ENCODE measurements at regions not wholly inside any gene's neighbourhood (a gene's known extent, or its start where the extent isn't known, plus 50 kb on each side); places are given as distances from the start of the nearest gene placed in this dataset.

DNA sequence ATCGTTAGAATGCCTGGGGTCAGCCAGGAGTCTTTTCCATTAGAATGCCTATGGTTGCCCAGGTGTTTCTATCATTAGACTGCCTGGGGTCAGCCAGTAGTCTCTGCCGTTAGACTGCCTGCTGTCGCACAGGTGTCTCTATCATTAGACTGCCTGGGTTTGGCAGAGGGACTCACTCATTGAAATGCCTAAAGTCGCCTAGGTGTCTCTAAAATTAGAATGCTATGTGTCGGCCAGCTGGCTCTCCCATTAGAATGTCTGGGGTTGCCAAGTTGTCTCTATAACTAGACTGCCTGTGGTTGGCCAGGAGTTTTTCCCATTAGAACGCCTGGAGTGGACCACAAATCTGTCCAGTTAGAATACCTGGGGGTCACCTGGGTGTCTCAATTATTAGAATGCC lies 2266.5 kb downstream of the TP53TG3F start:
- ChIA-PET CTCF (no interaction called here), POLR2A (no interaction called here)
- no peak for DNase-seq (ENCODE audit: low read depth, low spot score)
- TF ChIP-seq, protein P1, sequence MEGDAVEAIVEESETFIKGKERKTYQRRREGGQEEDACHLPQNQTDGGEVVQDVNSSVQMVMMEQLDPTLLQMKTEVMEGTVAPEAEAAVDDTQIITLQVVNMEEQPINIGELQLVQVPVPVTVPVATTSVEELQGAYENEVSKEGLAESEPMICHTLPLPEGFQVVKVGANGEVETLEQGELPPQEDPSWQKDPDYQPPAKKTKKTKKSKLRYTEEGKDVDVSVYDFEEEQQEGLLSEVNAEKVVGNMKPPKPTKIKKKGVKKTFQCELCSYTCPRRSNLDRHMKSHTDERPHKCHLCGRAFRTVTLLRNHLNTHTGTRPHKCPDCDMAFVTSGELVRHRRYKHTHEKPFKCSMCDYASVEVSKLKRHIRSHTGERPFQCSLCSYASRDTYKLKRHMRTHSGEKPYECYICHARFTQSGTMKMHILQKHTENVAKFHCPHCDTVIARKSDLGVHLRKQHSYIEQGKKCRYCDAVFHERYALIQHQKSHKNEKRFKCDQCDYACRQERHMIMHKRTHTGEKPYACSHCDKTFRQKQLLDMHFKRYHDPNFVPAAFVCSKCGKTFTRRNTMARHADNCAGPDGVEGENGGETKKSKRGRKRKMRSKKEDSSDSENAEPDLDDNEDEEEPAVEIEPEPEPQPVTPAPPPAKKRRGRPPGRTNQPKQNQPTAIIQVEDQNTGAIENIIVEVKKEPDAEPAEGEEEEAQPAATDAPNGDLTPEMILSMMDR (IDR thresholded peaks at IDR 0.05; ENCODE audit: insufficient read depth, low read length, missing control alignments): no peak
- no peak overlapping the region for H3K4me3 ChIP-seq (ENCODE audit: low read depth, low read length)

DNA sequence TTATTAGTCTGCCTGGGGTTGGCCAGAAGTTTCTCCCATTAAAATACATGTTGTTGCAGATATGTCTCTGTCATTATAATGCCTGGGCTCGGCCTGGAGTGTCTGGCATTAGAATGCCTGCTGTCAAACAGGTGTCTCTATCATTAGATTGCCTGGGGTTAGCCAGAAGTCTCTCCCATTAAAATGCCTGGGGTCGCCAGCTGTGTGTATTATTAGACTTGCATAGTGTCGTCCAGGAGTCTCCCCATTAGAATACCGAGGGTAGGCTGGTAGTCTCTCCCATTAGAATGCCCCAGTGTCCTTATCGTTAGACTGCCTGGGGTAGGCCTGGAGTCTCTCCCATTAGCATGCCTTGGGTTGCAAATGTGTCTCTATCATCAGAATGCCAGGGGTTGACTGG lies 2270.8 kb downstream of the TP53TG3F start:
- POLR2A ChIA-PET: no interaction called here
- CTCF ChIA-PET: no interaction called here
- no peak for DNase-seq (ENCODE audit: low read depth, low spot score)
- TF ChIP-seq, protein P1 (IDR thresholded peaks at IDR 0.05; ENCODE audit: insufficient read depth, low read length, missing control alignments): no peak
- H3K4me3 ChIP-seq (ENCODE audit: low read depth, low read length): no peak overlapping the region

DNA sequence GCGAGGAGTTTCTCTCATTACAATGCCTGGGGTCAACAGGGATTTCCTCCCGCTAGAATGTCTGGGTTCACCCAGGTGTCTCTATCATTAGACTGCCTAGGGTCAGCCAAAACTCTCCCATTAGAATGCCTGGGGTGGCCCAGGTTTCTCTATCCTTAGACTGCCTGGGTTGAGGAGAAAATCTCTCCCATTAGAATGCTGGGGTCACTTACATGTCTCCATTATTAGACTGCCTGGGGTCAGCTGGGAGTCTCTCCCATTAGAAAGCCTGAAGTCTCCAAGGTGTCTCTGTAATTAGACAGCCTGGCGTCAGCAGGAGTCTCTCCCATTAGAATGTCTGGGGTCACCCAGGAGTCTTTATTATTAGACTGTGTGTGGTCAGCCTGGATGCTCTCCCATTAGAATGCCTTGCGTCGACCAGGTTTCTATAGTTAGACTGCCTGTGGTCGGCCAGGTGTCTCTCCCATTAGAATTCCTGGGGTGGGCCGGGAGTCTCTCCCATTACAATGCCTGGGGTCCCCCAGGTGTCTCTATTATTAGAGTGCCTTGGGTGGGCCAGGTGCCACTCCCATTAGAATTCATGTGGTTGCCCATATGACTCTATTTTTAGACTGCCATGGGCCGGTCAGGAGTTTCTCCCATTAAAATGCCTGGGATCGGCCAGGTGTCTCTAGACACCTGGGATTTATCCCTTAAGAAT lies 2272.1 kb downstream of the TP53TG3F start:
- TF ChIP-seq, protein P1 (IDR thresholded peaks at IDR 0.05; ENCODE audit: insufficient read depth, low read length, missing control alignments): no peak
- H3K4me3 ChIP-seq (ENCODE audit: low read depth, low read length): no peak overlapping the region
- POLR2A ChIA-PET: no interaction called here
- no peak for DNase-seq (ENCODE audit: low read depth, low spot score)
- CTCF ChIA-PET: no interaction called here

DNA sequence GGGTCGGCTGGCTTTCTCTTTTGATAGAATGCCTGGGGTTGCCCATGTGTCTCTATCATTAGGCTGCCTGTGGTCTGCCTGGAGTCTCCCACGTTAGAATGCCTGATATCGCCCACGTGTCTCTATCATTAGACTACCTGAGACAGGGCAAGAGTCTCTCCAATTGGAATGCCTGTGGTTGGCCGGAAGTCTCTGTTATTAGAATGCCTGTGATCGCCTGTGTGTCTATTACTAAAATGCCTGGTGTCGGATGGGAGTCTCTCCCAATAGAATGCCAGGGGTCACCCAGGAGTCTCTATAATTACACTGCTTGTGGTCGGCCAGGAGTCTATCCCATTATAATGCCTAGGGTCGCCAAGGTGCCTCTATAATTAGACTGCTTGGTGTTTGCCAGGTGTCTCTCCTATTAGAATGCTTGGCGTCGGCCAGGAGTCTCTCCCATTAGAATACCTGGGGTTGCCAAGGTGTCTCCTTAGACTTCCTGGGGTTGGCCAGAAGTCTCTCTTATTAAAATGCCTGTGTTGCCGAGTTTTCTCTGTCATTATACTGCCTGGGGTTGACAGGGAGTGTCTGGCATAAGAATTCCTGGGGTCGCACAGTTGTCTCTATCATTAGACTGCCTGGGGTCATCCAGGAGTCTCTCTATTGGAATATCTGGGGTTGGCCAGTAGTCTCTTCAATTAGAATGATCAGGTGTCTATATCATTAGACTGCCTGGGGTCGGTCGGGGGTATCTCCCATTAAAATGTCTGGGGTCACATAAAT lies 2272.8 kb downstream of the TP53TG3F start:
- ChIA-PET CTCF (no interaction called here), POLR2A (no interaction called here)
- no peak for DNase-seq (ENCODE audit: low read depth, low spot score)
- TF ChIP-seq, protein P1 (IDR thresholded peaks at IDR 0.05; ENCODE audit: insufficient read depth, low read length, missing control alignments): no peak
- no peak overlapping the region for H3K4me3 ChIP-seq (ENCODE audit: low read depth, low read length)

DNA sequence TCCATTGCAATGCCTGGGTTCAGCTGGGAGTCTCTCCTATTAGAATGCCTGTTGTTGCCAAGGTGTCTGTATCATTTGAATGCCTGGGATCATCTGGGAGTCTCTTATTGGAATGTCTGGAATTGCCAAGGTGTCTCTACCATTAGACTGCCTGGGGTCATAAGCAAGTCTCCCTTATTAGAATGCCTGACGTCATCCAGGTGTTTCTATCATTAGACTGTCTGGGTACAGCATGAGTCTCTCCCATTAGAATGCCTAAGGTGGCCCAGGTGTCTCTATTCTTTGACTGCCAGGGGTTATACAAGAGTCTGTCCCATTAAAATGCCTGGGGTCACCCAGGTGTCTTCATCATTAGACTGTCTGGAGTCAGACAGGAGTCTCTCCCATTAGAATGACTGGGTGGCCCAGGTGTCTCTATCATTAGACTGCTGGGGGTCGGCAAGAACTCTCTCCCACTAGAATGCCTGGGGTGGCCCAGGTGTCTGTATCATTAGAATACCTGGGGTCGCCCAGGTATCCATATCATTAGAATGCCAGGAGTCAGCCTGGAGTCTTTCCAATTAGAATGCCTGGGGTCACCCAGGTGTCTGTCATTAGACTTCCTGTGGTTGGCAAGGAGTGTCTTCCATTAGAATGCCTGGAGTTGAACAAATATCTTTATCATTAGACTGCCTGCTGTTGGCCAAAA lies 2274.0 kb downstream of the TP53TG3F start:
- no peak for DNase-seq (ENCODE audit: low read depth, low spot score)
- ChIA-PET POLR2A (no interaction called here), CTCF (no interaction called here)
- no peak overlapping the region for H3K4me3 ChIP-seq (ENCODE audit: low read depth, low read length)
- TF ChIP-seq, protein P1 (IDR thresholded peaks at IDR 0.05; ENCODE audit: insufficient read depth, low read length, missing control alignments): no peak

Measured in AG04449 (cell line).